ENCODE measurements at regions not wholly inside any gene's neighbourhood (a gene's known extent, or its start where the extent isn't known, plus 50 kb on each side); places are given as distances from the start of the nearest gene placed in this dataset.
"Not testable (repeated sequence)": the region's sequence is repeated elsewhere in the genome, so short reads cannot be mapped to it uniquely, and the experiment has no call there.

DNA sequence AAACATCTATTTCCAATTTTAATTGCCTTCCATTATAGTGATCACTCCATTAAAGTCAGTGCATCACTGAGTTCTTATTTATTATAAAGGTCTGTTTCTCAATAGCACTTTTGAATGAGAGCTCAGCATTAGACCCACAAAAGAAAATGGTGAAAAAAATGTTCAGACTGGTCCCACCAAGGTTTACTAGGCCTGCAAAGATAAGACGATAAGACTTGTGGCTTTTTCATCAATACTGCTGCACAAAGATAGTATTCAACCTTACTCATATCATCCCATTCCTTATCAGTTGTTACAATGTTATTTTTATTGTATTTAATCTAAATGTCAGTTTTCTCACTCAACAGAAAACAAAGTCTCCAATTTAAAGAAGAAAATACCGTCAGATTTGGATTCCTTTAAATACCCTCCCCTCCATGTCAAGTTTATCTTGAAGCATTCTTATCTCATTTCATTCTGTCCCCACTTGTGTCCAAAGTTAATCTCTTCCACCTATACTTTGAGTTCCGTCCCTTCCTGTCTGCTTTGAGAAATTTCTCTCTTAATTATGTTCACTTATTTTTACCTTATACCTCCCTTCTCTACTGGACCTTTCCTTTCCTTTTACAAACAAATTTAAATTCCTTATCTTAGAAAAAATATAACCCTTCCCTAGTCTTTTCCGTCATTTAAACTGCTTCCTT, 140.0 kb downstream of the GASK1B start (continued):
- no peak for TF ChIP-seq ZXDB (tag by site-specific recombination; IDR thresholded peaks at IDR 0.05)
- no peak for TF ChIP-seq ZNF324 (tag by site-specific recombination; IDR thresholded peaks at IDR 0.05)
- no peak for TF ChIP-seq ZNF23 (tag by site-specific recombination; IDR thresholded peaks at IDR 0.05; ENCODE audit: borderline replicate concordance)
- TF ChIP-seq ZNF335 (tag by site-specific recombination; conservative IDR thresholded peaks at IDR 0.05): no peak
- TF ChIP-seq KLF1 (tag by site-specific recombination; IDR thresholded peaks at IDR 0.05): no peak
- TF ChIP-seq MYNN (tag by site-specific recombination; IDR thresholded peaks at IDR 0.05; ENCODE audit: borderline replicate concordance): no peak
- no peak for TF ChIP-seq ZNF211 (tag by site-specific recombination; IDR thresholded peaks at IDR 0.05; ENCODE audit: low read depth)
- no peak for TF ChIP-seq ZNF747 (tag by site-specific recombination; IDR thresholded peaks at IDR 0.05)
- no peak for TF ChIP-seq ZNF529 (tag by site-specific recombination; IDR thresholded peaks at IDR 0.05; ENCODE audit: insufficient replicate concordance)
- no peak for TF ChIP-seq ZNF292 (tag by site-specific recombination; IDR thresholded peaks at IDR 0.05; ENCODE audit: borderline replicate concordance, low read depth)
- no peak for TF ChIP-seq GLIS1 (tag by site-specific recombination; IDR thresholded peaks at IDR 0.05)

DNA sequence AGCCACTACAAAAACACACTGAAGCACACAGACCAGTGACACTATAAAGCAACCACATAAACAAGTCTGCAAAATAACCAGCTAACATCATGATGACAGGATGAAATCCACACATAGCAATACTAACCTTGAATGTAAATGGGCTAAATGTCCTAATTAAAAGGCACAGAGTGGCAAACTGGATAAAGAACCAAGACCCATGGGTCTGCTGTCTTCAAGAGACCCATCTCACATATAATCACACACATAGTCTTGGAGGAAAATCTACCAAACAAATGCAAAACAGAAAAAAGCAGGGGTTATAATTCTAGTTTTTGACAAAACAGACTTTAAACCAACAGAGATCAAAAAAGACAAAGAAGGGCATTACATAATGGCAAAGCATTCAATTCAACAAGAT, 144.4 kb downstream of the GASK1B start:
- H3K9me3 ChIP-seq (ENCODE audit: control insufficient read depth, insufficient read depth, low read depth, low read length); H3K27ac ChIP-seq (ENCODE audit: extremely low read depth, low read depth, low read length); H3K4me1 ChIP-seq (ENCODE audit: control insufficient read depth, insufficient read depth, low read length); POLR2A ChIA-PET; CTCF ChIA-PET; H3K36me3 ChIP-seq (ENCODE audit: control insufficient read depth in 2 of 2, insufficient read depth in 1 of 2, low read length in 2 of 2); H3K4me3 ChIP-seq (ENCODE audit: low read depth, low read length): not testable (repeated sequence)
- peak; percentile 93 for TF ChIP-seq SETDB1 (IDR thresholded peaks at IDR 0.05; ENCODE audit: insufficient read length, low read length)

DNA sequence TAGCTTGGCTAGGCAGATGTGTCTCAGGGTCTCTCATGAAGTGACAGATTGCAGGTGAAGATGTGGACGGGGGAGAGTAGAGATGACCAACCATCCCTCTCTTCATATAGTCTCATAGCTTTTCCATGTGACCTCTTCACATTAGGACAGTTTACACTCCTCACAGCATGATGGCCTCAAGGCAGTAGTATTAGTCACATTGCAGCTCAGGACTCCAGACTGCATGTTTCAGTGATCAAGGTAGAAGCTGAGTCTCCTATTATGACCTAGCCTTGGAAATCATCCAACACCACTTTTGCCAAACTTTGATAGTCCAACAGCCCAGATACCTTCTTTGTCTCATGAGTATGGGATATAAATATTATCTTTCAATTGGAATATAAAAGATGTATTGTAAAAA, 147.7 kb downstream of the GASK1B start:
- peaks cover 3% of the 10 kb centered on the region; the same call in 1 of the 2 replicates for H3K4me1 ChIP-seq (ENCODE audit: control insufficient read depth, insufficient read depth, low read length)
- no peak overlapping the region for H3K27ac ChIP-seq (ENCODE audit: extremely low read depth, low read depth, low read length)
- H3K4me3 ChIP-seq (ENCODE audit: low read depth, low read length): no peak overlapping the region
- no peak for TF ChIP-seq ZNF10 (tag by site-specific recombination; IDR thresholded peaks at IDR 0.05)
- TF ChIP-seq, protein P1, sequence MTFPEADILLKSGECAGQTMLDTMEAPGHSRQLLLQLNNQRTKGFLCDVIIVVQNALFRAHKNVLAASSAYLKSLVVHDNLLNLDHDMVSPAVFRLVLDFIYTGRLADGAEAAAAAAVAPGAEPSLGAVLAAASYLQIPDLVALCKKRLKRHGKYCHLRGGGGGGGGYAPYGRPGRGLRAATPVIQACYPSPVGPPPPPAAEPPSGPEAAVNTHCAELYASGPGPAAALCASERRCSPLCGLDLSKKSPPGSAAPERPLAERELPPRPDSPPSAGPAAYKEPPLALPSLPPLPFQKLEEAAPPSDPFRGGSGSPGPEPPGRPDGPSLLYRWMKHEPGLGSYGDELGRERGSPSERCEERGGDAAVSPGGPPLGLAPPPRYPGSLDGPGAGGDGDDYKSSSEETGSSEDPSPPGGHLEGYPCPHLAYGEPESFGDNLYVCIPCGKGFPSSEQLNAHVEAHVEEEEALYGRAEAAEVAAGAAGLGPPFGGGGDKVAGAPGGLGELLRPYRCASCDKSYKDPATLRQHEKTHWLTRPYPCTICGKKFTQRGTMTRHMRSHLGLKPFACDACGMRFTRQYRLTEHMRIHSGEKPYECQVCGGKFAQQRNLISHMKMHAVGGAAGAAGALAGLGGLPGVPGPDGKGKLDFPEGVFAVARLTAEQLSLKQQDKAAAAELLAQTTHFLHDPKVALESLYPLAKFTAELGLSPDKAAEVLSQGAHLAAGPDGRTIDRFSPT (tag by site-specific recombination; IDR thresholded peaks at IDR 0.05): 0 out of 2 replicates have a peak, but pooled peaks have one; percentile 16
- H3K9me3 ChIP-seq (ENCODE audit: control insufficient read depth, insufficient read depth, low read depth, low read length): no peaks in the 10 kb centered on the region
- ChIA-PET POLR2A (no interaction called here), CTCF (interaction anchor here (0.5 kb wide), 1 partner anchor 791 kb away, joined by 4 read pairs; no protein-coding TSS in a partner anchor)
- no peaks in the 10 kb centered on the region for H3K36me3 ChIP-seq (ENCODE audit: control insufficient read depth in 2 of 2, insufficient read depth in 1 of 2, low read length in 2 of 2)

DNA sequence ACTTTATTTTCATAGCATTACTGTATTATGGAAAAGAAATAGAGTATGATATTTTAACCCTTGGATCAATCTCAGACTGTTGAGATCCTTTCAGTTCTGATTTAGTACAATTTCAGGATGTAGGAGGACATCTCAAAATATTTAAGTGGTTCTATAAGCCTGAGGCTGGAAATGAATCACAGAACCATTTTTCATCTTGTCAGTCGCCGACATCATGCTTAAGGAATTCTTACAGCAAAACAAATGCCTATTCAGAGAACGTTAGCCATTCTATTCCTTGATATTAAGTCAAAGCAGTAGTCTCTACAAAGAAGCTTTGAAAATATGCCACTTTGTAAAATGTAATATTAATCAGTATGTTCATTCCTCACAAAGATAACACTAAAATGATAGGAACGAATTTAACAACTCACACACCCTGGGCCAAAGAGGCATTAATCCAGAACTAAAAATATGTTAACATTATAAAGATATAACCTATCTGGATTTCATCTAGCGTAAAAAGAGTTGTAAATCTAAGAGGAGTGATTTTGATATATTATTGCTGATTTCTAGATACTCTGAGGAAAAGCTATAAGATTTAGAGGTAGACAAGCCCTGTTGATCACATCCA, 152.0 kb downstream of the GASK1B start:
- Histone ChIP-seq H3K4me1 (ENCODE audit: control insufficient read depth, insufficient read depth, low read length) (peaks cover 6% of the 10 kb centered on the region; the same call in 1 of the 2 replicates), H3K27ac (ENCODE audit: extremely low read depth, low read depth, low read length) (no peak overlapping the region), H3K4me3 (ENCODE audit: low read depth, low read length) (no peak overlapping the region), H3K9me3 (ENCODE audit: control insufficient read depth, insufficient read depth, low read depth, low read length) (no peaks in the 10 kb centered on the region), H3K36me3 (ENCODE audit: control insufficient read depth in 2 of 2, insufficient read depth in 1 of 2, low read length in 2 of 2) (no peaks in the 10 kb centered on the region)
- TF ChIP-seq ZNF146 (tag by site-specific recombination; IDR thresholded peaks at IDR 0.05): no peak
- no peak for TF ChIP-seq ZNF112 (tag by site-specific recombination; IDR thresholded peaks at IDR 0.05)
- TF ChIP-seq MEIS1 (CRISPR knock-in tag; IDR thresholded peaks at IDR 0.05; ENCODE audit: borderline replicate concordance): 0 out of 2 replicates have a peak, but pooled peaks have one; percentile 30
- ChIA-PET POLR2A (no interaction called here), CTCF (interaction anchor here (0.6 kb wide), 1 partner anchor 398 kb away, joined by 4 read pairs; no protein-coding TSS in a partner anchor)
